K562 (cell line): ENCODE measurements at regions not wholly inside any gene's neighbourhood (a gene's known extent, or its start where the extent isn't known, plus 50 kb on each side); places are given as distances from the start of the nearest gene placed in this dataset.
A peak's percentile ranks its signal among the peaks of the same experiment; 100 is the strongest.

Experiments used
- ARNT ChIP-seq, 2 experiments: fragments of 450-650 bp; IDR thresholded peaks; 2 replicates each; pipeline ENCODE4 v1.6.1; 2016; ENCODE audit warnings: mild to moderate bottlenecking in 1 of 2
- MEIS2 ChIP-seq: fragments of 450-650 bp; IDR thresholded peaks from 2 replicates; pipeline ENCODE4 v1.6.1; 2014; ENCODE audit warnings: mild to moderate bottlenecking; ENCODE audit not compliant: partially characterized antibody
- NCOA6 ChIP-seq: fragments of 450-650 bp; IDR thresholded peaks from 2 replicates; pipeline ENCODE4 v1.6.1; 2017; ENCODE audit warnings: mild to moderate bottlenecking
- TF ChIP-seq, protein P1 (sequence below), 2 experiments: IDR thresholded peaks in 1 of 2; conservative IDR thresholded peaks in 1 of 2; 2 replicates each; pipeline ENCODE4 v1.6.1; 2016; ENCODE audit warnings: low read depth in 2 of 2, mild to moderate bottlenecking in 1 of 2, missing compliant biosample characterization in 1 of 2, missing genetic modification characterization in 1 of 2, moderate library complexity in 1 of 2
- TF ChIP-seq, protein P2 (sequence below): fragments of 450-650 bp; IDR thresholded peaks from 2 replicates; pipeline ENCODE4 v1.6.1; 2016
- TF ChIP-seq, protein P3 (sequence below), 3 experiments: IDR thresholded peaks in 2 of 3; conservative IDR thresholded peaks in 1 of 3; 2 replicates each; pipeline ENCODE4 v1.5.1; 2011 to 2012; ENCODE audit warnings: low read length in 3 of 3, mild to moderate bottlenecking in 3 of 3, control low read depth in 2 of 3, improper control_type of control experiment in 1 of 3, inconsistent platforms in 1 of 3, low read depth in 1 of 3, mixed read lengths in 1 of 3, moderate library complexity in 1 of 3; ENCODE audit not compliant: insufficient read depth in 2 of 3
- TF ChIP-seq, protein P4 (sequence below): fragments of 450-650 bp; formaldehyde crosslinking; IDR thresholded peaks from 2 replicates; pipeline ENCODE4 v1.4.0; 2020; ENCODE audit warnings: mild to moderate bottlenecking, moderate library complexity

DNA sequence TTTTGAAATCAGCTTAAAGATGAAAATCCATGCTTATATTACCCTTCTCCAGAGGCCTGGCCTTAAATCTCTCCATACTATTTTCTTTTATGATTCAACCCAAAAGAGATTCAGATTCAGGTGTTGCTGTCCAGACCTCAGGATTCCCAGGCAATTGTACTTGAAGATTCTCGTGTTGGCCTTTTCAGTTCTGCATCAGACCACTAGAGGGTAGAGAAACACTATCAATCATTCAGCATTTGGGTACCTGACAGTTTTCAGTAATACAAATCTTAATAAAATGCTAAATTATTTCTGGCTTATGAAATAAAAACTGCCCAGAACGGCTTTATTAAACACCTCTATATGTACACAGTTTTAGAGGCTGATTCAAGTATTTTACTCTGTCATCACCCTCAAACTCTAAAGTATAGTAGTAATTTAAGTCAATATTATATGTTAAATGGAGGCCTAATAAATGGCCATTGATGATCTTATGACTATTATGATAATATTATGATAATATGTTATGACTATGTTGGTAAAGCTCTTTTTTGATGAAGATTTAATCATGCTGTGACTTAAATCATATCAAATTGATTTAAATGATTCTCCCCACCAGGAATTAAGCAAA, 301.1 kb downstream of the DUSP6 start (continued):
- TF ChIP-seq, protein P1, sequence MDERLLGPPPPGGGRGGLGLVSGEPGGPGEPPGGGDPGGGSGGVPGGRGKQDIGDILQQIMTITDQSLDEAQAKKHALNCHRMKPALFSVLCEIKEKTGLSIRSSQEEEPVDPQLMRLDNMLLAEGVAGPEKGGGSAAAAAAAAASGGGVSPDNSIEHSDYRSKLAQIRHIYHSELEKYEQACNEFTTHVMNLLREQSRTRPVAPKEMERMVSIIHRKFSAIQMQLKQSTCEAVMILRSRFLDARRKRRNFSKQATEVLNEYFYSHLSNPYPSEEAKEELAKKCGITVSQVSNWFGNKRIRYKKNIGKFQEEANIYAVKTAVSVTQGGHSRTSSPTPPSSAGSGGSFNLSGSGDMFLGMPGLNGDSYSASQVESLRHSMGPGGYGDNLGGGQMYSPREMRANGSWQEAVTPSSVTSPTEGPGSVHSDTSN (CRISPR knock-in tag; IDR thresholded peaks at IDR 0.05; ENCODE audit: low read depth), result no peak
- TF ChIP-seq, protein P1 (tag; conservative IDR thresholded peaks at IDR 0.05; ENCODE audit: low read depth), result peak; percentile 80
- TF ChIP-seq, protein P2, sequence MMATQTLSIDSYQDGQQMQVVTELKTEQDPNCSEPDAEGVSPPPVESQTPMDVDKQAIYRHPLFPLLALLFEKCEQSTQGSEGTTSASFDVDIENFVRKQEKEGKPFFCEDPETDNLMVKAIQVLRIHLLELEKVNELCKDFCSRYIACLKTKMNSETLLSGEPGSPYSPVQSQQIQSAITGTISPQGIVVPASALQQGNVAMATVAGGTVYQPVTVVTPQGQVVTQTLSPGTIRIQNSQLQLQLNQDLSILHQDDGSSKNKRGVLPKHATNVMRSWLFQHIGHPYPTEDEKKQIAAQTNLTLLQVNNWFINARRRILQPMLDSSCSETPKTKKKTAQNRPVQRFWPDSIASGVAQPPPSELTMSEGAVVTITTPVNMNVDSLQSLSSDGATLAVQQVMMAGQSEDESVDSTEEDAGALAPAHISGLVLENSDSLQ, result 0 out of 2 replicates have a peak, but pooled peaks have one; percentile 27
- no peak for TF ChIP-seq NCOA6
- TF ChIP-seq, protein P3, sequence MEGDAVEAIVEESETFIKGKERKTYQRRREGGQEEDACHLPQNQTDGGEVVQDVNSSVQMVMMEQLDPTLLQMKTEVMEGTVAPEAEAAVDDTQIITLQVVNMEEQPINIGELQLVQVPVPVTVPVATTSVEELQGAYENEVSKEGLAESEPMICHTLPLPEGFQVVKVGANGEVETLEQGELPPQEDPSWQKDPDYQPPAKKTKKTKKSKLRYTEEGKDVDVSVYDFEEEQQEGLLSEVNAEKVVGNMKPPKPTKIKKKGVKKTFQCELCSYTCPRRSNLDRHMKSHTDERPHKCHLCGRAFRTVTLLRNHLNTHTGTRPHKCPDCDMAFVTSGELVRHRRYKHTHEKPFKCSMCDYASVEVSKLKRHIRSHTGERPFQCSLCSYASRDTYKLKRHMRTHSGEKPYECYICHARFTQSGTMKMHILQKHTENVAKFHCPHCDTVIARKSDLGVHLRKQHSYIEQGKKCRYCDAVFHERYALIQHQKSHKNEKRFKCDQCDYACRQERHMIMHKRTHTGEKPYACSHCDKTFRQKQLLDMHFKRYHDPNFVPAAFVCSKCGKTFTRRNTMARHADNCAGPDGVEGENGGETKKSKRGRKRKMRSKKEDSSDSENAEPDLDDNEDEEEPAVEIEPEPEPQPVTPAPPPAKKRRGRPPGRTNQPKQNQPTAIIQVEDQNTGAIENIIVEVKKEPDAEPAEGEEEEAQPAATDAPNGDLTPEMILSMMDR (IDR thresholded peaks at IDR 0.05 in 2 of 3, conservative IDR thresholded peaks at IDR 0.05 in 1 of 3; ENCODE audit: insufficient read depth in 2 of 3, low read depth in 1 of 3, low read length in 3 of 3), result peak; percentile 37 to 58 (median 53); a peak in 5 of 6 replicates
- TF ChIP-seq, protein P4, sequence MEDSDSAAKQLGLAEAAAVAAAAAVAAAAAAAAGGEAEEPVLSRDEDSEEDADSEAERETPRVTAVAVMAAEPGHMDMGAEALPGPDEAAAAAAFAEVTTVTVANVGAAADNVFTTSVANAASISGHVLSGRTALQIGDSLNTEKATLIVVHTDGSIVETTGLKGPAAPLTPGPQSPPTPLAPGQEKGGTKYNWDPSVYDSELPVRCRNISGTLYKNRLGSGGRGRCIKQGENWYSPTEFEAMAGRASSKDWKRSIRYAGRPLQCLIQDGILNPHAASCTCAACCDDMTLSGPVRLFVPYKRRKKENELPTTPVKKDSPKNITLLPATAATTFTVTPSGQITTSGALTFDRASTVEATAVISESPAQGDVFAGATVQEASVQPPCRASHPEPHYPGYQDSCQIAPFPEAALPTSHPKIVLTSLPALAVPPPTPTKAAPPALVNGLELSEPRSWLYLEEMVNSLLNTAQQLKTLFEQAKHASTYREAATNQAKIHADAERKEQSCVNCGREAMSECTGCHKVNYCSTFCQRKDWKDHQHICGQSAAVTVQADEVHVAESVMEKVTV (CRISPR knock-in tag), result peak; percentile 86
- TF ChIP-seq ARNT (IDR thresholded peaks at IDR 0.05), result no peak
- peak; percentile 62 for TF ChIP-seq MEIS2
